Kidney (tissue), 13 donors: ENCODE measurements at regions not wholly inside any gene's neighbourhood (a gene's known extent, or its start where the extent isn't known, plus 50 kb on each side); places are given as distances from the start of the nearest gene placed in this dataset.
A peak's percentile ranks its signal among the peaks of the same experiment; 100 is the strongest.

ENCODE experiments used
- DNase-seq, 5 donors: peaks; one replicate each; pipeline ENCODE4 v3.0.0-alpha.2; 2013 to 2020
- FAIRE-seq: peaks from 2 replicates; lab custom pipeline; 2012; peaks lifted over from hg19 to GRCh38; lab: Jason Lieb, UNC
- H3K27ac ChIP-seq, 2 donors: one replicate each; pipeline ENCODE4 v1.7.0; 2013; ENCODE audit warnings: low read depth in 2 of 2, low read length in 2 of 2, inconsistent platforms in 1 of 2
- H3K27me3 ChIP-seq: one replicate; pipeline ENCODE4 v1.7.1; 2013; ENCODE audit warnings: low read length, inconsistent platforms; ENCODE audit not compliant: control insufficient read depth, insufficient read depth
- H3K36me3 ChIP-seq, 3 donors: one replicate each; pipeline versions ENCODE4 v1.7.0 to v1.7.1; 2013; ENCODE audit warnings: low read length in 3 of 3, control low read depth in 1 of 3, inconsistent platforms in 1 of 3; ENCODE audit not compliant: insufficient read depth in 3 of 3, control insufficient read depth in 2 of 3
- H3K4me1 ChIP-seq, 3 donors: one replicate each; pipeline versions ENCODE4 v1.7.0 to v1.7.1; 2013; ENCODE audit warnings: low read length in 3 of 3, inconsistent platforms in 1 of 3, low read depth in 1 of 3; ENCODE audit not compliant: control insufficient read depth in 2 of 3, insufficient read depth in 2 of 3
- H3K4me3 ChIP-seq, 3 donors: one replicate each; pipeline versions ENCODE4 v1.7.0 to v1.8.1; 2013; ENCODE audit warnings: low read length in 3 of 3, control low read depth in 1 of 3, inconsistent platforms in 1 of 3
- H3K9ac ChIP-seq, 3 donors: one replicate each; pipeline versions ENCODE4 v1.7.0 to v1.7.1; 2013; ENCODE audit warnings: low read length in 3 of 3, control low read depth in 1 of 3, inconsistent platforms in 1 of 3
- H3K9me3 ChIP-seq, 3 donors: one replicate each; pipeline versions ENCODE4 v1.7.0 to v1.7.1; 2013; ENCODE audit warnings: low read length in 3 of 3, control low read depth in 1 of 3, inconsistent platforms in 1 of 3; ENCODE audit not compliant: control insufficient read depth in 2 of 3, insufficient read depth in 1 of 3
- CTCF ChIP-seq: IDR thresholded peaks from 3 replicates; pipeline ENCODE4 v1.5.1; 2012; ENCODE audit warnings: mild to moderate bottlenecking, moderate library complexity, borderline replicate concordance; ENCODE audit not compliant: insufficient read depth; ENCODE audit errors: extremely low read depth
- intact Hi-C: fragments of 100-400 bp; cut with DNase I; formaldehyde crosslinking; loops from one replicate; pipeline ENCODE4 v1.11.1; 2022
- donor health status: control.
- donor health status: control.
- donor health status: control.
- donor health status: control.
- donor health status: control.
- donor health status: DM: yes; HTN: yes; CAD: no.
- donor health status: Normal renal cell carcinoma (clear cell type).

DNA sequence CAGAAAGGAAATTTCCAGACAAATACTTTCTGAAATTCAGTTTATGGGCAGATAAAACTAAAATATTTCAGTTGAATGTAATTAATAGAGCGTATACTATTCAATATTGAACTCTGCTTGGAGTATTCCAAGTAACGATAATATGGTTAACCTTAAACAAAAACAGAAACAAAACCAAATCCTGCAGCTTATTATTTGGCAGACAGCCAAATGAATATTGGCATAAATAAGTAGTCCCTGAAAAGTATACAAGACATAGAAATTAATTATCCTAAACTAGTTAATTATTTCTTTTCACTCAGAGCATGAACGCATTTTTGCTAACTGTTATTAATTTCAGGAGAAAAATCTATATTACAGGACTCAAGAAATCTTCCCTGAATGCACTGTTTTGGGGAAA lies 1574.0 kb downstream of the MAT2B start:
- intact Hi-C loops: no loop called here
- DNase-seq: no peak
- Histone ChIP-seq H3K27ac (no peak overlapping the region), H3K4me3 (no peak overlapping the region), H3K36me3 (no peaks in the 10 kb centered on the region), H3K27me3 (no peaks in the 10 kb centered on the region), H3K4me1 (no peaks in the 10 kb centered on the region), H3K9ac (no peak overlapping the region), H3K9me3 (no peaks in the 10 kb centered on the region)
- TF ChIP-seq CTCF: no peak
- no peak for FAIRE-seq

GRCh38 chr5:165083394-165083793 lies 1578.0 kb downstream of the MAT2B start:
- no peak overlapping the region for H3K4me3 ChIP-seq
- H3K4me1 ChIP-seq: no peaks in the 10 kb centered on the region
- intact Hi-C loops: no loop called here
- no peak for TF ChIP-seq CTCF
- peak in 2 of 5 donors; percentile 0 to 12 for DNase-seq
- no peak for FAIRE-seq
- H3K36me3 ChIP-seq: no peaks in the 10 kb centered on the region
- H3K27ac ChIP-seq: no peak overlapping the region
- no peaks in the 10 kb centered on the region for H3K27me3 ChIP-seq
- H3K9ac ChIP-seq: no peak overlapping the region
- no peaks in the 10 kb centered on the region for H3K9me3 ChIP-seq

GRCh38 chr5:165086465-165086864 lies 1581.0 kb downstream of the MAT2B start:
- no peak overlapping the region for H3K9ac ChIP-seq
- TF ChIP-seq CTCF: no peak
- H3K27me3 ChIP-seq: no peaks in the 10 kb centered on the region
- FAIRE-seq (no peak), DNase-seq (no peak)
- no peaks in the 10 kb centered on the region for H3K36me3 ChIP-seq
- no peak overlapping the region for H3K27ac ChIP-seq
- H3K4me1 ChIP-seq: no peaks in the 10 kb centered on the region
- intact Hi-C loops: no loop called here
- no peaks in the 10 kb centered on the region for H3K9me3 ChIP-seq
- no peak overlapping the region for H3K4me3 ChIP-seq

GRCh38 chr5:165094782-165095181 lies 1589.4 kb downstream of the MAT2B start:
- TF ChIP-seq CTCF: no peak
- peak; percentile 68 for FAIRE-seq

More at GRCh38 chr5:165094782-165095181, 1589.4 kb downstream of the MAT2B start:
- Histone ChIP-seq H3K4me1 (no peaks in the 10 kb centered on the region), H3K4me3 (no peak overlapping the region), H3K27ac (no peak overlapping the region), H3K27me3 (no peaks in the 10 kb centered on the region), H3K9ac (no peak overlapping the region), H3K36me3 (no peaks in the 10 kb centered on the region), H3K9me3 (no peaks in the 10 kb centered on the region)
- intact Hi-C loops: no loop called here
- DNase-seq: no peak
